HepG2 (cell line): ENCODE measurements at regions not wholly inside any gene's neighbourhood (a gene's known extent, or its start where the extent isn't known, plus 50 kb on each side); places are given as distances from the start of the nearest gene placed in this dataset.

Source experiments
- ATAC-seq: fragments of 200-7000 bp; cut with Tn5 transposase; 3 replicates; pipeline ENCODE4 v1.9.1; 2020; ENCODE audit warnings: mild to moderate bottlenecking, moderate library complexity
- BruUV-seq: library from RNA; stranded (reverse); fragments of 400-500 nt; replicated peaks from 2 replicates; lab custom pipeline; 2021; lab: Mats Ljungman, UMichigan
- CTCF ChIA-PET: fragments of 300-600 bp; formaldehyde crosslinking; extraction: SDS; loops from one replicate; lab custom pipeline; 2021; ENCODE audit warnings: low total read pairs, inconsistent platforms, low intra/inter-chr PET ratio; lab: Yijun Ruan, JAX
- POLR2A ChIA-PET: fragments of 350-600 bp; sonication (Branson Sonifier 250); formaldehyde crosslinking; loops from one replicate; lab custom pipeline; 2020; ENCODE audit warnings: antibody characterized with exemption, inconsistent platforms; lab: Yijun Ruan, JAX
- DNase-seq: peaks from one replicate; pipeline ENCODE4 v3.0.0-alpha.2; 2015; ENCODE audit warnings: low spot score
- FAIRE-seq: peaks from 3 replicates; lab custom pipeline; 2011; peaks lifted over from hg19 to GRCh38; lab: Jason Lieb, UNC
- H2AFZ ChIP-seq: one replicate; pipeline ENCODE4 v1.6.1; 2011; ENCODE audit warnings: low read length, inconsistent platforms
- H3K27ac ChIP-seq: fragments of 300-600 bp; 3 replicates; pipeline ENCODE4 v1.8.0; 2011; ENCODE audit warnings: mixed run types, mild to moderate bottlenecking, mixed read lengths, low read length, inconsistent platforms; ENCODE audit not compliant: insufficient read depth; ENCODE audit errors: extremely low read length
- H3K27me3 ChIP-seq, 2 experiments: fragments of 200-600 bp in 1 of 2; 2 replicates in 1 of 2; 3 replicates in 1 of 2; pipeline versions ENCODE4 v1.6.0 to v1.8.0; 2011; ENCODE audit warnings: low read length in 2 of 2, mild to moderate bottlenecking in 2 of 2, moderate library complexity in 2 of 2, inconsistent platforms in 1 of 2; ENCODE audit not compliant: insufficient read depth in 2 of 2, control insufficient read depth in 1 of 2
- H3K36me3 ChIP-seq, 2 experiments: fragments of 200-600 bp in 1 of 2; replicated peaks in 1 of 2; 2 replicates in 1 of 2; 3 replicates in 1 of 2; pipeline versions ENCODE4 v1.5.1 to v1.8.0; 2011; ENCODE audit warnings: low read length in 2 of 2, inconsistent platforms in 1 of 2; ENCODE audit not compliant: insufficient read depth in 2 of 2, control insufficient read depth in 1 of 2
- H3K4me1 ChIP-seq: 2 replicates; pipeline ENCODE4 v1.5.1; 2012; ENCODE audit warnings: low read length, inconsistent platforms; ENCODE audit not compliant: insufficient read depth
- H3K4me2 ChIP-seq: 2 replicates; pipeline ENCODE4 v1.6.0; 2011; ENCODE audit warnings: low read depth, low read length, inconsistent platforms
- H3K4me3 ChIP-seq, 3 experiments: fragments of 200-600 bp in 1 of 3; sonication (generic), shearing (Covaris generic) in 1 of 3; replicated peaks in 1 of 3; 2 replicates each; pipeline ENCODE4 v1.5.1; 2011 to 2016; ENCODE audit warnings: low read length in 3 of 3, inconsistent platforms in 2 of 3, low read depth in 2 of 3, mild to moderate bottlenecking in 2 of 3, control low read depth in 1 of 3, mixed read lengths in 1 of 3; ENCODE audit not compliant: insufficient read depth in 1 of 3
- H3K79me2 ChIP-seq: one replicate; pipeline ENCODE4 v1.6.1; 2011; ENCODE audit warnings: low read length, inconsistent platforms; ENCODE audit not compliant: insufficient read depth
- H3K9ac ChIP-seq: 2 replicates; pipeline ENCODE4 v1.6.0; 2011; ENCODE audit warnings: mild to moderate bottlenecking, low read depth, low read length, inconsistent platforms; ENCODE audit not compliant: insufficient read depth
- H3K9me3 ChIP-seq: 2 replicates; pipeline ENCODE4 v1.5.1; 2012; ENCODE audit warnings: mild to moderate bottlenecking, low read length
- H4K20me1 ChIP-seq: 2 replicates; pipeline ENCODE4 v1.6.0; 2011; ENCODE audit warnings: inconsistent platforms, mild to moderate bottlenecking, low read length, moderate library complexity; ENCODE audit not compliant: insufficient read depth
- ATF2 ChIP-seq: sonication (generic); formaldehyde crosslinking; IDR thresholded peaks from 2 replicates; pipeline ENCODE4 v1.4.0; 2020; ENCODE audit warnings: missing genetic modification reagents
- FOXA3 ChIP-seq: IDR thresholded peaks from 2 replicates; pipeline ENCODE4 v1.6.1; 2016; ENCODE audit warnings: missing genetic modification reagents, missing compliant biosample characterization
- FOXK1 ChIP-seq: sonication (generic); formaldehyde crosslinking; IDR thresholded peaks from 2 replicates; pipeline ENCODE4 v1.4.0; 2020; ENCODE audit warnings: low read depth, missing genetic modification reagents, borderline replicate concordance
- MED8 ChIP-seq: sonication (generic); formaldehyde crosslinking; IDR thresholded peaks from 2 replicates; pipeline ENCODE4 v1.8.1; 2023; ENCODE audit warnings: mild to moderate bottlenecking, missing genetic modification reagents; ENCODE audit not compliant: insufficient replicate concordance
- SOX13 ChIP-seq, 3 experiments: fragments of 450-650 bp in 1 of 3; sonication (generic) in 1 of 3; formaldehyde crosslinking in 1 of 3; IDR thresholded peaks in 2 of 3; conservative IDR thresholded peaks in 1 of 3; 2 replicates each; pipeline versions ENCODE4 v1.5.0 to v1.6.1; 2016 to 2020; ENCODE audit warnings: antibody characterized with exemption in 1 of 3, mild to moderate bottlenecking in 1 of 3, missing compliant biosample characterization in 1 of 3, missing genetic modification reagents in 1 of 3, moderate library complexity in 1 of 3
- TFDP1 ChIP-seq: IDR thresholded peaks from 2 replicates; pipeline ENCODE4 v1.6.1; 2016; ENCODE audit warnings: missing compliant biosample characterization, missing genetic modification reagents, borderline replicate concordance
- ZBTB25 ChIP-seq: IDR thresholded peaks from 2 replicates; pipeline ENCODE4 v1.6.1; 2018; ENCODE audit warnings: missing genetic modification reagents
- ZBTB42 ChIP-seq: sonication (generic); formaldehyde crosslinking; IDR thresholded peaks from 2 replicates; pipeline ENCODE4 v1.5.0; 2020; ENCODE audit warnings: mild to moderate bottlenecking, missing genetic modification reagents
- ZMYM3 ChIP-seq: sonication (generic); formaldehyde crosslinking; IDR thresholded peaks from 2 replicates; pipeline ENCODE4 v1.5.1; 2020; ENCODE audit warnings: mild to moderate bottlenecking, missing genetic modification reagents
- ZNF746 ChIP-seq: sonication (generic); formaldehyde crosslinking; IDR thresholded peaks from 2 replicates; pipeline ENCODE4 v1.8.0; 2022; ENCODE audit warnings: mild to moderate bottlenecking, missing genetic modification reagents
- WGBS: methylation state at CpG from one replicate; pipeline ENCODE4 v1.1.6; 2017; ENCODE audit warnings: low lambda C conversion rate; 5-methylcytosine and 5-hydroxymethylcytosine counted together
- in situ Hi-C: cut with HindIII; loops from 2 replicates; pipeline ENCODE4 v1.10.0; 2017; ENCODE audit warnings: low pct_unique_long_range_greater_than_20kb; ENCODE audit not compliant: extremely low pct_ligation_motif_present
- intact Hi-C: fragments of 100-400 bp; cut with micrococcal nuclease; formaldehyde crosslinking; loops from one replicate; pipeline ENCODE4 v1.10.0; 2022; ENCODE audit not compliant: unreplicated experiment
- TF ChIP-seq, protein P1 (sequence below): IDR thresholded peaks from 2 replicates; pipeline ENCODE4 v1.4.0; 2020; ENCODE audit warnings: mild to moderate bottlenecking, missing genetic modification reagents
- TF ChIP-seq, protein P2 (sequence below): sonication (generic); formaldehyde crosslinking; IDR thresholded peaks from 2 replicates; pipeline ENCODE4 v1.8.1; 2023; ENCODE audit warnings: missing genetic modification reagents, inconsistent platforms, borderline replicate concordance

- TF ChIP-seq SOX13 (IDR thresholded peaks at IDR 0.05) (no peak), SOX13 (CRISPR knock-in tag; conservative IDR thresholded peaks at IDR 0.05 in 1 of 2, IDR thresholded peaks at IDR 0.05 in 1 of 2) (peak in 1 of 2 experiments; percentile 19; a peak in 1 of 4 replicates), FOXK1 (CRISPR knock-in tag) (0 out of 2 replicates have a peak, but pooled peaks have one; percentile 9), TFDP1 (CRISPR knock-in tag) (no peak), ZMYM3 (CRISPR knock-in tag) (peak; percentile 33; the same call in 1 of the 2 replicates)
Observed at GRCh38 chr12:92064422-92064821, 81.2 kb downstream of the BTG1 start (continued).

DNA sequence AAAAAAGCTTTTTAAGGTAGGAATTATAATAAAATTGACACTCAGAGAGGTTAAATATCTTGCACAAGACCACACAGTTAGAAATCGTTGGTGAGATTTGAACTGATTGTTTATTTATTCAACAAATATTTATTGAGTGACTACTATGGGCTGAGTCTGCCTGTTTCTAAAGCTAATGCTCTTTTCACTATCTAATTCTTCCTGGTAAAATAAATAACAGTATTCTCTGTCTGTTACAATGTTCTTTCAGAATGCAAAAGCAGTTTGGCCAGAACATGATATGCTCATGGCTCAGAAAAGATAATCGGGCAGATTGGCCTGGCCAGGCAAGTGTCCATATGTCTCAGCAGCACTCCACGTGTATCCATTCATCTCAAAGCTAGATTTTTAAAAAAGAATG, 82.0 kb downstream of the BTG1 start:
- no peak overlapping the region for H3K27ac ChIP-seq
- no peaks in the 10 kb centered on the region for H3K36me3 ChIP-seq
- no peak overlapping the region for H2AFZ ChIP-seq
- no peak overlapping the region for H3K4me3 ChIP-seq
- in situ Hi-C loops, result no loop called here
- no TSS peak for BruUV-seq
- DNase-seq (no peak), ATAC-seq (peak; percentile 57), FAIRE-seq (no peak)
- H3K9me3 ChIP-seq, result no peaks in the 10 kb centered on the region
- H3K27me3 ChIP-seq, result no peaks in the 10 kb centered on the region
- ChIA-PET CTCF (no interaction called here), POLR2A (interaction anchor here (1.2 to 4.9 kb wide), 2 partner anchors 78 to 81 kb away, joined by 3 to 36 read pairs; partner anchors contain the start of gene BTG1)
- H4K20me1 ChIP-seq, result no peaks in the 10 kb centered on the region
- 4% methylated on average over 3 of the region's 3 CpGs for WGBS
- H3K9ac ChIP-seq, result no peak overlapping the region
- peak overlapping the region; percentile 69 for H3K4me2 ChIP-seq
- intact Hi-C loops, result no loop called here
- no peaks in the 10 kb centered on the region for H3K79me2 ChIP-seq
- peaks cover 50% of the 10 kb centered on the region for H3K4me1 ChIP-seq
- TF ChIP-seq ATF2 (CRISPR knock-in tag) (no peak), MED8 (no peak), ZBTB25 (CRISPR knock-in tag) (no peak), ZNF746 (no peak), ZBTB42 (no peak), FOXA3 (CRISPR knock-in tag) (peak; percentile 43; the same call in 1 of the 2 replicates)
- TF ChIP-seq, protein P1, sequence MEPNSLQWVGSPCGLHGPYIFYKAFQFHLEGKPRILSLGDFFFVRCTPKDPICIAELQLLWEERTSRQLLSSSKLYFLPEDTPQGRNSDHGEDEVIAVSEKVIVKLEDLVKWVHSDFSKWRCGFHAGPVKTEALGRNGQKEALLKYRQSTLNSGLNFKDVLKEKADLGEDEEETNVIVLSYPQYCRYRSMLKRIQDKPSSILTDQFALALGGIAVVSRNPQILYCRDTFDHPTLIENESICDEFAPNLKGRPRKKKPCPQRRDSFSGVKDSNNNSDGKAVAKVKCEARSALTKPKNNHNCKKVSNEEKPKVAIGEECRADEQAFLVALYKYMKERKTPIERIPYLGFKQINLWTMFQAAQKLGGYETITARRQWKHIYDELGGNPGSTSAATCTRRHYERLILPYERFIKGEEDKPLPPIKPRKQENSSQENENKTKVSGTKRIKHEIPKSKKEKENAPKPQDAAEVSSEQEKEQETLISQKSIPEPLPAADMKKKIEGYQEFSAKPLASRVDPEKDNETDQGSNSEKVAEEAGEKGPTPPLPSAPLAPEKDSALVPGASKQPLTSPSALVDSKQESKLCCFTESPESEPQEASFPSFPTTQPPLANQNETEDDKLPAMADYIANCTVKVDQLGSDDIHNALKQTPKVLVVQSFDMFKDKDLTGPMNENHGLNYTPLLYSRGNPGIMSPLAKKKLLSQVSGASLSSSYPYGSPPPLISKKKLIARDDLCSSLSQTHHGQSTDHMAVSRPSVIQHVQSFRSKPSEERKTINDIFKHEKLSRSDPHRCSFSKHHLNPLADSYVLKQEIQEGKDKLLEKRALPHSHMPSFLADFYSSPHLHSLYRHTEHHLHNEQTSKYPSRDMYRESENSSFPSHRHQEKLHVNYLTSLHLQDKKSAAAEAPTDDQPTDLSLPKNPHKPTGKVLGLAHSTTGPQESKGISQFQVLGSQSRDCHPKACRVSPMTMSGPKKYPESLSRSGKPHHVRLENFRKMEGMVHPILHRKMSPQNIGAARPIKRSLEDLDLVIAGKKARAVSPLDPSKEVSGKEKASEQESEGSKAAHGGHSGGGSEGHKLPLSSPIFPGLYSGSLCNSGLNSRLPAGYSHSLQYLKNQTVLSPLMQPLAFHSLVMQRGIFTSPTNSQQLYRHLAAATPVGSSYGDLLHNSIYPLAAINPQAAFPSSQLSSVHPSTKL, result 0 out of 2 replicates have a peak, but pooled peaks have one; percentile 19
- TF ChIP-seq, protein P2, sequence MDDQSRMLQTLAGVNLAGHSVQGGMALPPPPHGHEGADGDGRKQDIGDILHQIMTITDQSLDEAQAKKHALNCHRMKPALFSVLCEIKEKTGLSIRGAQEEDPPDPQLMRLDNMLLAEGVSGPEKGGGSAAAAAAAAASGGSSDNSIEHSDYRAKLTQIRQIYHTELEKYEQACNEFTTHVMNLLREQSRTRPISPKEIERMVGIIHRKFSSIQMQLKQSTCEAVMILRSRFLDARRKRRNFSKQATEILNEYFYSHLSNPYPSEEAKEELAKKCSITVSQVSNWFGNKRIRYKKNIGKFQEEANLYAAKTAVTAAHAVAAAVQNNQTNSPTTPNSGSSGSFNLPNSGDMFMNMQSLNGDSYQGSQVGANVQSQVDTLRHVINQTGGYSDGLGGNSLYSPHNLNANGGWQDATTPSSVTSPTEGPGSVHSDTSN (CRISPR knock-in tag), result no peak
